HCT116 (cell line): ENCODE measurements at regions not wholly inside any gene's neighbourhood (a gene's known extent, or its start where the extent isn't known, plus 50 kb on each side); places are given as distances from the start of the nearest gene placed in this dataset.

Experiments used
- ATAC-seq: fragments of 200-7000 bp; cut with Tn5 transposase; 2 replicates; pipeline ENCODE4 v1.9.1; 2020; ENCODE audit warnings: mild to moderate bottlenecking, moderate library complexity
- BruUV-seq: library from RNA; stranded (reverse); fragments of 400-500 nt; replicated peaks from 2 replicates; lab custom pipeline; 2021; lab: Mats Ljungman, UMichigan
- CTCF ChIA-PET: fragments of 300-600 bp; sonication (Branson Sonifier 250); formaldehyde crosslinking; loops from one replicate; lab custom pipeline; 2021; ENCODE audit warnings: antibody characterized with exemption; lab: Charles Lee
- POLR2A ChIA-PET: fragments of 300-600, 350-600 bp; sonication (Branson Sonifier 250); formaldehyde crosslinking; loops from one replicate; lab custom pipeline; 2021; ENCODE audit warnings: antibody characterized with exemption; lab: Charles Lee
- RAD21 ChIA-PET, 2 experiments: fragments of 300-600 bp; sonication (Branson Sonifier 250); formaldehyde crosslinking; loops; one replicate each; lab custom pipeline; 2023; ENCODE audit warnings: low total read pairs in 2 of 2; ENCODE audit not compliant: uncharacterized antibody in 2 of 2, unreplicated experiment in 2 of 2, low non-redundant PET in 1 of 2; lab: Charles Lee
- DNase-seq: peaks from one replicate; pipeline ENCODE4 v3.0.0-alpha.2; 2010; ENCODE audit warnings: low read depth, low spot score
- H2AFZ ChIP-seq: fragments of 200-600 bp; shearing (Covaris generic), sonication (generic); 2 replicates; pipeline ENCODE4 v1.6.1; 2017; ENCODE audit warnings: low read depth, mixed run types, mixed read lengths, antibody characterized with exemption, low read length; ENCODE audit not compliant: poor library complexity, severe bottlenecking
- H3K27ac ChIP-seq: 2 replicates; pipeline ENCODE4 v1.5.1; 2012; ENCODE audit warnings: low read depth, low read length
- H3K27me3 ChIP-seq: fragments of 200-600 bp; sonication (generic); 2 replicates; pipeline ENCODE4 v1.6.1; 2016; ENCODE audit warnings: mixed run types, low read length, mixed read lengths; ENCODE audit not compliant: insufficient read depth
- H3K36me3 ChIP-seq, 2 experiments: fragments of 200-500 bp in 1 of 2; fragments of 200-600 bp in 1 of 2; sonication (Bioruptor generic) in 1 of 2; sonication (generic) in 1 of 2; 2 replicates each; pipeline versions ENCODE4 v1.5.1 to v1.6.1; 2014 to 2016; ENCODE audit warnings: low read length in 2 of 2, inconsistent platforms in 1 of 2, mixed read lengths in 1 of 2, mixed run types in 1 of 2; ENCODE audit not compliant: insufficient read depth in 2 of 2, control insufficient read depth in 1 of 2
- H3K4me1 ChIP-seq, 2 experiments: fragments of 200-600 bp in 1 of 2; sonication (generic) in 1 of 2; 2 replicates each; pipeline versions ENCODE4 v1.5.1 to v1.6.1; 2012 to 2017; ENCODE audit warnings: low read length in 2 of 2, inconsistent platforms in 1 of 2, mild to moderate bottlenecking in 1 of 2, mixed read lengths in 1 of 2, mixed run types in 1 of 2, moderate library complexity in 1 of 2; ENCODE audit not compliant: insufficient read depth in 2 of 2, control insufficient read depth in 1 of 2
- H3K4me2 ChIP-seq: fragments of 200-600 bp; sonication (generic); 2 replicates; pipeline ENCODE4 v1.6.1; 2017; ENCODE audit warnings: mixed run types, low read length, mixed read lengths
- H3K4me3 ChIP-seq, 2 experiments: fragments of 200-600 bp in 1 of 2; sonication (generic) in 1 of 2; replicated peaks in 1 of 2; 2 replicates each; pipeline ENCODE4 v1.5.1; 2011 to 2016; ENCODE audit warnings: low read length in 2 of 2, control low read depth in 1 of 2, low read depth in 1 of 2, mild to moderate bottlenecking in 1 of 2, mixed read lengths in 1 of 2, mixed run types in 1 of 2
- H3K79me2 ChIP-seq: fragments of 200-600 bp; sonication (generic); 2 replicates; pipeline ENCODE4 v1.6.1; 2017; ENCODE audit warnings: mild to moderate bottlenecking, mixed run types, low read length, moderate library complexity, mixed read lengths; ENCODE audit not compliant: insufficient read depth
- H3K9ac ChIP-seq: fragments of 200-600 bp; sonication (generic); 2 replicates; pipeline ENCODE4 v1.6.1; 2016; ENCODE audit warnings: low read length, mixed read lengths
- H3K9me2 ChIP-seq: fragments of 200-600 bp; sonication (generic), shearing (Covaris generic); 2 replicates; pipeline ENCODE4 v1.6.1; 2017; ENCODE audit warnings: mixed run types, mild to moderate bottlenecking, moderate library complexity; ENCODE audit not compliant: insufficient read depth
- H3K9me3 ChIP-seq, 2 experiments: fragments of 200-500 bp in 1 of 2; fragments of 200-600 bp in 1 of 2; sonication (Bioruptor generic) in 1 of 2; sonication (generic) in 1 of 2; 2 replicates each; pipeline ENCODE4 v1.6.1; 2014 to 2017; ENCODE audit warnings: low read length in 2 of 2, mixed read lengths in 2 of 2, inconsistent platforms in 1 of 2, low read depth in 1 of 2, mild to moderate bottlenecking in 1 of 2, mixed run types in 1 of 2, moderate library complexity in 1 of 2; ENCODE audit not compliant: control insufficient read depth in 1 of 2, insufficient read depth in 1 of 2
- H4K20me1 ChIP-seq: fragments of 200-600 bp; sonication (generic), shearing (Covaris generic); 2 replicates; pipeline ENCODE4 v1.6.1; 2017; ENCODE audit warnings: mixed run types, mild to moderate bottlenecking, moderate library complexity; ENCODE audit not compliant: insufficient read depth
- ATF3 ChIP-seq: IDR thresholded peaks from 2 replicates; pipeline ENCODE4 v1.6.1; 2012
- CBX3 ChIP-seq: IDR thresholded peaks from 2 replicates; pipeline ENCODE4 v1.6.1; 2012; ENCODE audit warnings: low read depth
- EGR1 ChIP-seq: IDR thresholded peaks from 2 replicates; pipeline ENCODE4 v1.6.1; 2012; ENCODE audit warnings: low read depth
- ELF1 ChIP-seq: IDR thresholded peaks from 2 replicates; pipeline ENCODE4 v1.6.1; 2012; ENCODE audit warnings: low read depth, borderline replicate concordance
- EZH2 ChIP-seq: fragments of 200-600 bp; sonication (generic); IDR thresholded peaks from 2 replicates; pipeline ENCODE4 v1.6.1; 2017; ENCODE audit warnings: antibody characterized with exemption, mixed run types
- JUND ChIP-seq: IDR thresholded peaks from 2 replicates; pipeline ENCODE4 v1.6.1; 2012
- POLR2AphosphoS5 ChIP-seq: IDR thresholded peaks from 2 replicates; pipeline ENCODE4 v1.6.1; 2011; ENCODE audit warnings: mild to moderate bottlenecking, low read depth, low read length, moderate library complexity
- RAD21 ChIP-seq: IDR thresholded peaks from 2 replicates; pipeline ENCODE4 v1.6.1; 2012; ENCODE audit warnings: low read depth, mild to moderate bottlenecking
- SIN3A ChIP-seq: IDR thresholded peaks from 2 replicates; pipeline ENCODE4 v1.6.1; 2012; ENCODE audit warnings: low read depth
- SP1 ChIP-seq: IDR thresholded peaks from 2 replicates; pipeline ENCODE4 v1.6.1; 2012; ENCODE audit warnings: low read depth
- SRF ChIP-seq: IDR thresholded peaks from 2 replicates; pipeline ENCODE4 v1.6.1; 2012; ENCODE audit warnings: low read depth
- TCF7L2 ChIP-seq: IDR thresholded peaks from 2 replicates; pipeline ENCODE4 v1.7.0; 2011; ENCODE audit warnings: borderline replicate concordance, inconsistent platforms; ENCODE audit not compliant: insufficient read depth, insufficient read length; ENCODE audit errors: extremely low read depth
- YY1 ChIP-seq: IDR thresholded peaks from 2 replicates; pipeline ENCODE4 v1.6.1; 2011; ENCODE audit warnings: low read length, low read depth, moderate library complexity, mild to moderate bottlenecking; ENCODE audit not compliant: insufficient replicate concordance; ENCODE audit errors: extremely low read depth
- ZBTB33 ChIP-seq: IDR thresholded peaks from 2 replicates; pipeline ENCODE4 v1.6.1; 2011; ENCODE audit warnings: mild to moderate bottlenecking, low read length, moderate library complexity; ENCODE audit not compliant: insufficient replicate concordance; ENCODE audit errors: extremely low read depth
- ZFX ChIP-seq: fragments of 450-650 bp; IDR thresholded peaks from 2 replicates; pipeline ENCODE4 v1.6.1; 2017
- ZNF274 ChIP-seq: fragments of 200-500 bp; sonication (Bioruptor generic); IDR thresholded peaks from 2 replicates; pipeline ENCODE4 v1.6.1; 2014; ENCODE audit warnings: mild to moderate bottlenecking, low read depth, low read length, inconsistent platforms
- intact Hi-C: fragments of 100-400 bp; cut with micrococcal nuclease; formaldehyde crosslinking; loops from 2 replicates; pipeline ENCODE4 v1.10.0; 2022
- TF ChIP-seq, protein P1 (sequence below), 3 experiments: fragments of 200-600 bp in 1 of 3; sonication (generic) in 1 of 3; IDR thresholded peaks in 2 of 3; conservative IDR thresholded peaks in 1 of 3; 2 replicates each; pipeline ENCODE4 v1.5.1; 2012 to 2017; ENCODE audit warnings: low read depth in 2 of 3, low read length in 2 of 3, antibody characterized with exemption in 1 of 3, borderline replicate concordance in 1 of 3, control low read depth in 1 of 3, mild to moderate bottlenecking in 1 of 3, mixed read lengths in 1 of 3, mixed run types in 1 of 3, moderate library complexity in 1 of 3; ENCODE audit not compliant: insufficient read depth in 1 of 3
- TF ChIP-seq, protein P2 (sequence below): IDR thresholded peaks from 2 replicates; pipeline ENCODE4 v1.6.1; 2012

DNA sequence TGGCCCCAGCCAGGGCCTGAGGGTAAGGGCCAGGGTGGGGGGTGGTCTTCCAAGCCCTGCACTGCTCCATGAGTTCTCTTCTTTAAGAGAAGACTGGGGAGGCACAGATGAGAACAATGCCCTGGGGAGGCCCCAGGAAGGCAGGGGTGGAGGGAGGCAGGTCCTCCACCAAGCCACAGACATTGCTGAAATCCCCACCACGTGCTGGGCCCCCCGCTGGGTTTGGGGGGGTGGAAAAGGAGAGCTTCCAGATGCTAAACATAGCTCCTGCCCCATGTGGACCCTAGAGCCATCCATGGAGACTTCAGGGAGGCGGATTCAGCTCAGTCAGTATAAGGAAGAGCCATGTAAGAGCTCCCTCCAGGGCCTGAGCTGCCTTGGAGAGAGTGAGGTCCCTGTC, 157.8 kb upstream of the LINGO1 start:
- CTCF ChIA-PET, result interaction anchor here (1.1 kb wide), 1 partner anchor 158 kb away, joined by 4 read pairs; the partner anchor contains the start of gene LINGO1
- no TSS peak for BruUV-seq
- POLR2A ChIA-PET, result no interaction called here
- Histone ChIP-seq H3K4me3 (no peak overlapping the region), H3K79me2 (no peaks in the 10 kb centered on the region), H3K27me3 (no peaks in the 10 kb centered on the region), H3K4me2 (no peak overlapping the region), H3K36me3 (no peaks in the 10 kb centered on the region), H2AFZ (no peak overlapping the region), H4K20me1 (no peaks in the 10 kb centered on the region), H3K9me3 (no peaks in the 10 kb centered on the region)
- RAD21 ChIA-PET, result no interaction called here
- TF ChIP-seq ATF3 (no peak), YY1 (no peak), EGR1 (no peak), CBX3 (no peak), ZFX (no peak), ZBTB33 (no peak), SRF (no peak), SIN3A (no peak), ELF1 (no peak), JUND (no peak), TCF7L2 (no peak), SP1 (no peak), RAD21 (no peak), POLR2AphosphoS5 (no peak), ZNF274 (no peak), EZH2 (no peak)
- TF ChIP-seq, protein P1, sequence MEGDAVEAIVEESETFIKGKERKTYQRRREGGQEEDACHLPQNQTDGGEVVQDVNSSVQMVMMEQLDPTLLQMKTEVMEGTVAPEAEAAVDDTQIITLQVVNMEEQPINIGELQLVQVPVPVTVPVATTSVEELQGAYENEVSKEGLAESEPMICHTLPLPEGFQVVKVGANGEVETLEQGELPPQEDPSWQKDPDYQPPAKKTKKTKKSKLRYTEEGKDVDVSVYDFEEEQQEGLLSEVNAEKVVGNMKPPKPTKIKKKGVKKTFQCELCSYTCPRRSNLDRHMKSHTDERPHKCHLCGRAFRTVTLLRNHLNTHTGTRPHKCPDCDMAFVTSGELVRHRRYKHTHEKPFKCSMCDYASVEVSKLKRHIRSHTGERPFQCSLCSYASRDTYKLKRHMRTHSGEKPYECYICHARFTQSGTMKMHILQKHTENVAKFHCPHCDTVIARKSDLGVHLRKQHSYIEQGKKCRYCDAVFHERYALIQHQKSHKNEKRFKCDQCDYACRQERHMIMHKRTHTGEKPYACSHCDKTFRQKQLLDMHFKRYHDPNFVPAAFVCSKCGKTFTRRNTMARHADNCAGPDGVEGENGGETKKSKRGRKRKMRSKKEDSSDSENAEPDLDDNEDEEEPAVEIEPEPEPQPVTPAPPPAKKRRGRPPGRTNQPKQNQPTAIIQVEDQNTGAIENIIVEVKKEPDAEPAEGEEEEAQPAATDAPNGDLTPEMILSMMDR (IDR thresholded peaks at IDR 0.05 in 2 of 3, conservative IDR thresholded peaks at IDR 0.05 in 1 of 3; ENCODE audit: borderline replicate concordance in 1 of 3, insufficient read depth in 1 of 3, low read depth in 2 of 3, low read length in 2 of 3), result no peak
- TF ChIP-seq, protein P2, sequence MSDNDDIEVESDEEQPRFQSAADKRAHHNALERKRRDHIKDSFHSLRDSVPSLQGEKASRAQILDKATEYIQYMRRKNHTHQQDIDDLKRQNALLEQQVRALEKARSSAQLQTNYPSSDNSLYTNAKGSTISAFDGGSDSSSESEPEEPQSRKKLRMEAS, result no peak
- TF ChIP-seq, all 23 proteins: peak for 0
- intact Hi-C loops, result no loop called here
- ATAC-seq (no peak), DNase-seq (no peak)
- H3K4me1 ChIP-seq, result no peaks in the 10 kb centered on the region
- H3K27ac ChIP-seq, result no peak overlapping the region
- no peak overlapping the region for H3K9ac ChIP-seq
- H3K9me2 ChIP-seq, result no peaks in the 10 kb centered on the region
